ENCODE measurements at regions not wholly inside any gene's neighbourhood (a gene's known extent, or its start where the extent isn't known, plus 50 kb on each side); places are given as distances from the start of the nearest gene placed in this dataset.

DNA sequence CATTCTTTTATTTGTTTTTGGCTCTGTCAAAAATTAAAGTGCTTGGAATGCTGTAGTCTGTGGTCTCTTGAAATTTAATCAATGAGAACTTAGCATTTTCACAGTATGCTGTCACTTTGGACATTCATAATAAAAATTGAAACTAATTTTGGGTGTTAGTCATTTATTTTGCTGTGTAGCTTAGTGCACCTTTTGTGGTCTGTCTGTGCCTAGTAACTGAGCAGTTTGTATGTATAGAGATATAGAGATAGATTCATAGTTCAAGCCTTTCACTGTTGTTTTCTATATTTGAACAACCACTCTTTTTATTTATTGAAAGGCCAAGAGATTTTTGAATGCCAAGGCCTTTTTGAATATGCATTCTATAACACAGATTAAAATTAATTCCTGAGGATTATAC is 86.4 kb upstream of the TIAM2 start:
- no peak for DNase-seq (ENCODE audit: low spot score)
- TF ChIP-seq, protein P1, sequence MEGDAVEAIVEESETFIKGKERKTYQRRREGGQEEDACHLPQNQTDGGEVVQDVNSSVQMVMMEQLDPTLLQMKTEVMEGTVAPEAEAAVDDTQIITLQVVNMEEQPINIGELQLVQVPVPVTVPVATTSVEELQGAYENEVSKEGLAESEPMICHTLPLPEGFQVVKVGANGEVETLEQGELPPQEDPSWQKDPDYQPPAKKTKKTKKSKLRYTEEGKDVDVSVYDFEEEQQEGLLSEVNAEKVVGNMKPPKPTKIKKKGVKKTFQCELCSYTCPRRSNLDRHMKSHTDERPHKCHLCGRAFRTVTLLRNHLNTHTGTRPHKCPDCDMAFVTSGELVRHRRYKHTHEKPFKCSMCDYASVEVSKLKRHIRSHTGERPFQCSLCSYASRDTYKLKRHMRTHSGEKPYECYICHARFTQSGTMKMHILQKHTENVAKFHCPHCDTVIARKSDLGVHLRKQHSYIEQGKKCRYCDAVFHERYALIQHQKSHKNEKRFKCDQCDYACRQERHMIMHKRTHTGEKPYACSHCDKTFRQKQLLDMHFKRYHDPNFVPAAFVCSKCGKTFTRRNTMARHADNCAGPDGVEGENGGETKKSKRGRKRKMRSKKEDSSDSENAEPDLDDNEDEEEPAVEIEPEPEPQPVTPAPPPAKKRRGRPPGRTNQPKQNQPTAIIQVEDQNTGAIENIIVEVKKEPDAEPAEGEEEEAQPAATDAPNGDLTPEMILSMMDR (IDR thresholded peaks at IDR 0.05; ENCODE audit: extremely low read depth, missing control alignments): no peak

DNA sequence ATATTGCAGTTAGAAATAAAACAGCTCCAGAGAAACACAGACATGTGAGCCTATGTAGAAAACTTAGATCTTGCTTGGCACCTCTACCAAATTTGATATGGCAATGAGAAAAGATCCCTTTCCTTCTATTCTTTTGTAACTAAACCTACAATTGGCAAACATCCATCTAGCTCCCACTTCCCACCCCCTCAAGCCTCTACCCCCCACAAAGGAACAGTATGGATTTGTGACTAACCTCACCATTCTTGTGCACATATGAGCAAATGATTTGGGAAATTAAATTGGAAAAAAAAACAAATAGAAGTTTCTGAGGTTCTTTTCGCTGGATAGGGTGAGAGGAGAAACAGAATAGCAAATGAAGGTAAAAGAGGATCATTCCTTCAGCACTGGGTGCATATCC is 85.8 kb upstream of the TIAM2 start:
- no peak for DNase-seq (ENCODE audit: low spot score)
- TF ChIP-seq, protein P1 (IDR thresholded peaks at IDR 0.05; ENCODE audit: extremely low read depth, missing control alignments): no peak

DNA sequence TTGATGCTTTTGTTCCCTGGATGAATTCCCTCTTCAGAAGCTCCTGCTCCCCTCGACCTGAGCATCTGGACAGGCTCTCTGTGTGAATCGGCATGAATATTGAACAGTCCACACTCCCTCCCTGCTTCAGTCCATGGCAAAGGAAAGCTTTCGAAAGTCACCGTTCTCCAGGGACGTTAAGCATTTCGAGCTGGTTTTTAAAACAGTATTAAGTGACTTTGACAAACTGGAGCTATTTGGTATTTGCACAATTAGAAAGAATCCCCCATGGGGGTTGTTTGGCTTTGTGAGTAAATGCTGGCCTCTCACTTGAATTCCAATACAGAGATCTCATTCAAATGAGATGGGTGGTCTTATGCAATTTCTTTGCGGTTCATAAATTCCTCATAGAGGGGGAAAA is 85.3 kb upstream of the TIAM2 start:
- no peak for DNase-seq (ENCODE audit: low spot score)
- TF ChIP-seq, protein P1 (IDR thresholded peaks at IDR 0.05; ENCODE audit: extremely low read depth, missing control alignments): no peak

- DNase-seq (ENCODE audit: low spot score): no peak
- TF ChIP-seq, protein P1 (IDR thresholded peaks at IDR 0.05; ENCODE audit: extremely low read depth, missing control alignments): no peak
Observed at GRCh38 chr6:154914288-154914687, 80.8 kb upstream of the TIAM2 start.

DNA sequence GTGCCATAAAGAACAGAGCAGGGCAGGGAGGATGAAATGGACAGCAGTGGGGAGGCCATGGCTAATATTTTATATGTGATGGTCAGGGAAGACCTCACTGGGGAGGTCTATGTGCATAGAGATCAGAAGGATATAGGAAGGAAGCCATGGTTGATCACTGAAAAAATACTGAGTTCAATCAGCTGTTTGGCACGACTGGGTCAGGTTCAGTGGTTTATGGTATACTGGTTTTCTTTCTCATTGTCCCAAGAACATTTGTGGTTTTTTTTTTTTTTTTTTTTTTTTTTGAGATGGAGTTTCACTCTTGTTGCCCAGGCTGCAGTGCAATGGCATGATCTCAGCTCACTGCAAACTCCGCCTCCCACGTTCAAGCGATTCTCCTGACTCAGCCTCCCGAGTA is 78.3 kb upstream of the TIAM2 start:
- TF ChIP-seq, protein P1 (IDR thresholded peaks at IDR 0.05; ENCODE audit: extremely low read depth, missing control alignments): no peak
- no peak for DNase-seq (ENCODE audit: low spot score)

GRCh38 chr6:154917941-154918340 is 77.2 kb upstream of the TIAM2 start:
- no peak for DNase-seq (ENCODE audit: low spot score)
- TF ChIP-seq, protein P1 (IDR thresholded peaks at IDR 0.05; ENCODE audit: extremely low read depth, missing control alignments): no peak

GRCh38 chr6:154919806-154920205 is 75.3 kb upstream of the TIAM2 start:
- no peak for DNase-seq (ENCODE audit: low spot score)
- TF ChIP-seq, protein P1 (IDR thresholded peaks at IDR 0.05; ENCODE audit: extremely low read depth, missing control alignments): no peak

All from GM20000 (cell line).